ENCODE measurements at regions not wholly inside any gene's neighbourhood (a gene's known extent, or its start where the extent isn't known, plus 50 kb on each side); places are given as distances from the start of the nearest gene placed in this dataset.

DNA sequence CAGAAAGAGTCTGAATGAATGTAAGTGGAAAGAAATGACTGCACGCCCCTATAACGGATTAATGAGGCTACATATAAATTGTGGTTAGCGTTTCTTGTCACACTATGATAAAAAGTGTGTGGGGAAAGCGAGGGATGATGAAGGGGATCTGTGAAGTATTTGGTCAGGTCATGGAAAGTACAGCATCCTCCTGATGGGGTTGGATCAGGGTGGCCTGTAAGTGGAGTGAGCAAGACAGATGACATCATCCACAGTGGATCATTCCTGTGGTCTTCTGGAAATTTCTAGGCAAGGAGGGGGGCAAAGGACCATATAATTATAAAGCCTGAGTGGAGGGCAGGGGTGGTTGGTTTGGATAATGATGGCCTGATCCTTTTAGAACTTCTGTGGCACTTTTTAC is 606.0 kb downstream of the INHBA start:
- peak; percentile 38 for DNase-seq (ENCODE audit: low spot score)

DNA sequence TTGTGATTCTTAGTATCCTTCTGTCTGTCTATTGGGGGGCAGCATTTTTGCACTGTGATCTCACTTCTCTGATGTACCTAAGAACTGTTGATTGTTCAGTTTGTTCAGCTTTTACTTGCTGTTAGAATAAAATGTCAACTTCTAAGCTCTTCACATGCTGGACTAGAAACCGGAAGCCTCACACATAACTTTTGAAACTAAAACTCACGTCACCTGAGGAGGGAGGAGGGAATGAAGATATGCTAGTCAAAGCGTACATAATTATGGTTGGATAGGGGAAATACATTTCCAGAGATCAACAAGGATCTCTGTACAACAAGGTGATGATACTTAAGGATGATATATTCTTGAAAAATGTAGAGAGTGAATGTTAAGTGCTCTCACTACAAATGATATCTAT is 609.7 kb downstream of the INHBA start:
- no peak for DNase-seq (ENCODE audit: low spot score)

DNA sequence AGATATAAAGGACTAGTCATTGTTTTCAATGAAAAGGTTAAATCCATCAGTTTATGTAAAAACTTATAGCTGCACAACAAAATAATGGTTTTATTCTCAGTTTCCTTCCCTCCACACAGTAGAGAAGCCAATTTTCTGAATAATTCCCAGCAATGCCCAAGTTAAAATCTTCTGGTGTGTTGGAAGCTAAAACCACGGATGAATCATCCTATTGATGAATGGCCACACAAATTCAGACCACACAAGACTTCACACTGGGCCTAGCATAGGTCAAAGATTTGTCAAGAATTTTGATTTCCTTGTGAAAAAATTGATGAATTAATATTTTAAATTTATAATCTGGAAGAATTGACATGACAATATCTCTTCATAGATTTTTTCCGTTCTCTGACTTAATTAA is 617.6 kb downstream of the INHBA start:
- no peak for DNase-seq (ENCODE audit: low spot score)

DNA sequence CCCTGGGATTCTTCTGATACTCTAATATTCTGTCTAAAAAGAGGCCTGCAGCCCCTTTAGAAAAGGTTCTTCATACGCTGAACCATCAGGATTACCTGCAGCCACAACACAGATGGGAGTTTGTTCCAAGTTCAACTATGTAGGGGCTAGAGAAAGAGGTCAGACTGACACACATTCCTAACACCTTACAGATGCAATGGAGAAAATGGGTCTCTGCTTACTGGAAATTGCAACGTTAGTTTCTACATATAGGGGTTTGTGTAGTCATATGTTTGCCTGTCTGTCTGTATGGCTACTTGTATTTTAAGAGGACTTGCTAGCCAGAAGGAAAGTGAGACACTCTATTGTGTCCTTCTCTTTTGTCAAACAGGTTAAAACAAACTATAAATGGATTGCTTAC is 618.5 kb downstream of the INHBA start:
- no peak for DNase-seq (ENCODE audit: low spot score)

DNA sequence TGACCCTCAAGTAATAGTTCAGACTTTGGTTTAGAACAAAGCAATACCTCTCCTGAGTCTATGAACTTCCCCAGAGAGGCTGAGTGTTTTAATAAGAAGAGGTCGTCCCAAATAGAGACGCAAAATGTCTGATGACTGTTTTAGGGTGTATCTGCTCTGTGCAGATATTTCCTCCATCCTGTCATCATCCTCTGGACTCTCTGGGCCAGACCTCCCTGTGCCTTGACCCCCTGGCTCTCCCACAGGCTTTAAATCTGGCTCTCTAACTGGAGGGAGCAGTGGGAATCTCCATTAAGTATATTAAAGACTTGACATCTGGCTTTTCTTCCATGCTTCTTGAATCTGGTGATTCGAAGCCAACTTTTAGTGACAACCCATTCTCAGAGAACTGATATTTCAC is 633.3 kb downstream of the INHBA start:
- DNase-seq (ENCODE audit: low spot score): no peak

DNA sequence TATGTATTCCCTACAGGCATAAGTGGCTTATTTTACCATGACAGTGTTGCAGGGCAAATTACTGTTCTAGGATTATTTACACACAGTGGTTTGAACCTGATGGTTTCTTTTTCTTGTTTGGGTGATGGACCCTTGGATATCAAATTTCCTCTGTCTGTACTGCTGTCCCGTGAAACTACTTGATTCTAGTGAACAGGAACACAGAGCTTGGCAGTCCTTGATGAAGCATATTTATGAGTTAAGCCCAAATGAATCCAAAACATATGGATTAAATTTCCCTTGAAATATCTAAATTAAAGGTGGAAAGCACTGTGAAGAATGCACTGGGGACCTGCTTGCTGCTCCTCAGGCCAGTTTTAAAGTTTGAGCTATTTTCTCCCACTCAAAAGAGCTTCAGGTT is 635.3 kb downstream of the INHBA start:
- no peak for DNase-seq (ENCODE audit: low spot score)

DNA sequence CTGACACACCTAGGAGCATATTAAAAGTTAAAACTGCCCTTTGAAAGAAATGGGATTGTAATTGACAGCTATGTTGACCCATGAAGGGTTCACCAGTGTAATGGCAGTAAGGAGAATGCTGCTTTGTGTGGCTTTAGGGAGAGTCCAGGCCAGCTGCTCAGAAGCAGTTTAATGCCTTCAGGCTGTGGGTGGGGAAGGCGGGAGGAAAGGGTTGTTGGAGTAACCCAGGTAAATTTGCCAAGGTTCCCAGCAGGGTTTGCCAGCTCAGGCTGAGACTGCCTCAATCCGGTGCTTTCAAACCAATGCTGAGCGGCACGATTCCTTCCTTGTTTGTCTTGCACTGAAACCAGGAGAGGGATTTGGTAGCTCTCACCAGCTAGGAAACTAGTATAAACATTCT is 637.2 kb downstream of the INHBA start:
- no peak for DNase-seq (ENCODE audit: low spot score)

DNA sequence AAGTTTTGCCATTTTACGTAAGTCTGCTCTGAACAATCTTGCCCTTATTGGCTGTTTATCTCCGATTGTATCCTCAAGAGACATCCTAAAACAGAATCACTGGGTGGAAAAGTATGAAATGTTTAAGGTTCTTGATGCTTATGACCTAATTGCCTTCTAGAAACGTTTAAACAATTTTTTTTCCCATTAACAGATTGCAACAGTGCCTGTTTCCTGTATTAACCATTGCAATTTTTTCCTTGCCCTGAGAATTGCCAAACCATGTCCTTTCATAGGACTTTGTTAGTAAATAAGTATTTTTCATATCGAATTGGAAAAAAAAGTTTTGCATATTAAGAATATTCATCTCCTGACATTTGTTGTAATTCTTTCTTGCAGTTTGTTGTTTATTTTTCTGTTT is 639.8 kb downstream of the INHBA start:
- no peak for DNase-seq (ENCODE audit: low spot score)

DNA sequence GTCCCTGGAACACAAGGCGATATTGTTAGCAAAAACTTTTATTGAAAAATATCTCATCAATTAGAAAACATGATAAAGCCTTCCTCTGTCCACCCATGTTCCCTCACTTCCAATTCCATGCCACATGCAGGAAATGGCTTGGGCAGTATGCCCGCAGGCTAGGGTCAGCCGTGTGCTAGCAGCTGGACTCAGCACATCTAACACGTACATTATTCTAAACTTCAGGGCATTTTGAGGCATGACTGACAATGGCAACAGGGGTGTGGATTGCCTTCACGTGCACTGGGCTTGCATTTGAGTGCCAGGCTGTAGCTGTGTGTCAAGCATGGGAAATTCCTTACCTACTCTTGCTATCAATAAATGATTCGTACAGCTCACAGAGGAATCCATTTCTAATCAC is 642.1 kb downstream of the INHBA start:
- DNase-seq (ENCODE audit: low spot score): no peak

DNA sequence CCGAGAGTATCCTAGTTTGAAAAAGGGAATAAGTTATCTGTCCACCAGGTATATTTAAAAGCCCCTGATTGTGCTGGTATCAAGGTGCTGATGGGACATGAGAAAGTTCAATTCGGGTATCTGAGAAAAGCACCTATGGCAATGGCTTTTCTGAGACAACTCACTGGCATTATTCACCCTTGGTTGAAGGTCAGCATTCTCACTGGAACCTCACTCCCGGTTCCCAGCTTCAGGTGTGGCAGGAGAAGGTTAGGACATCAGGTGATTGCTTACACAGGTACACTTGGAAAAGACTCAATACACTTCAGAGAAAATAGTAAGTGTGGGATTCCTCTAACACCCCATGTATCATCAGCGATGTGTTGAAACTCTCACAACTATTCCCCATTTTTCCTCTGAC is 643.1 kb downstream of the INHBA start:
- no peak for DNase-seq (ENCODE audit: low spot score)

DNA sequence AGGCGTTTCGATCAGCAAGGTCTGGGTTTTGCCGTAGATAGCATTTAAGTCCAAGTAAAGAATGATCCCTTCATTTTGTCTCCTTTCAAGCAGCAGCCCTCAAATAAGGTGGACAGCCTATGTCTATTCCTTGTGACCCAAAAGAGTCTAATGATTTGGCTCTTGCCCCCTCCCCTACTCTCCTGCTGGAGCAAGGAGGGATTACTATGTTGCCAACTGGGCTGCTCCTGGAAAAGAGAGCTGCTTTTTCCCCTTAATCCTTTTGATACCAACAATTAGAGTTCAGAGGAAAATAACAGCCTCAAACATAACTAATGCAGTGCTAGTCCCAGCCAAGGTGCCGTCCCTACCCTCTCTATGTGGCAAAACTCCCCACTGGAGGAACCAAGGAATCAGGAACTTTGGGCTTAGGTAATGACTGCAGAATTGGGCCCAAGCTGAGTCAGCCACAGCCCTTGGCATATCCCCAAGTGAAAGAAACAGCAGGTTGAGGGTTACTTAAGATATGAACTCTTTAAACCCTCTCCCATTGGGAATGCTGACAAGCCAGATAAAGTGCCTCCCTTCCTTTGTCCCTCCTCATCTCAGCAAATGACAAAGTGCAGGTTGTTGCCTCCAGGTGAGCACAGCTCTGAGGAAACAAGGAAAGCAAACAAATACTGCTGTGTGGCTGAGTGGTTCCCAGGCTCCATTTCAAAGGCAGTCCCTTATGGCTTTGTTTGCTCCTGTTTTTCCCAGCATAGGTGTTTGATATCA is 643.7 kb downstream of the INHBA start:
- DNase-seq (ENCODE audit: low spot score): no peak

DNA sequence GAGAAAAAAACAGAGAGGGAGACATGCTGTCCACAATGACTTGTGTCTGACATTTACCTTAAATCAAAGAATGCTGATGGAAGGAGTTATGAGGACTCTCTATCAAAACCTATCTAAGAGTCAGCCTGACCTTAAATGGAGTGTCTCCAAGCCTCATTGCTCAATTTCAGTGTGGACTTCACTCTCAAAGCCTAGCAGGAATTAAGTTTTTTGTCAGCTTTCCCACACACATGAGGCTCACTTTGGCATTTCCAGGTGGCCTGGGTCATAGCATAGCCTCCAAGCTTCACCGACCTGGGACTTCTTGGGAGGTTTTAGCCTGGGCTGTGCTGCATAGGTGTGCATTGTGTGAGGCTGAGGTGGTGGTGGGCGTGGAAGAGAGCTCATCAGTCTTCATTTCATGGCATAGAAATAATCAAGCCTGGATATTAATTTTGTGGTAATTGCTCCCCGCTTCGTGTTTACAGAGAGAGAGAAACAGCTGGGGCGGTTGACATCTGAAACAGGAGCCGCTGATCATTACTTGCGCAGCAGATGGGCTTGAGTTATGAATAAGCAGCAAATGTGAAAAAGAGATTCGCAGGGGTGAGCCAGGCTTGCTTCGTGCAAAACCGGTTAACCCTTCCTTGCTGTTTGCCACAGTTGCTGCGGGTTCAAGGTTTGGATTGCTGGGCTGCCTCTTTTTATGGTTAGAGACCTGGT is 647.8 kb downstream of the INHBA start:
- DNase-seq (ENCODE audit: low spot score): no peak

DNA sequence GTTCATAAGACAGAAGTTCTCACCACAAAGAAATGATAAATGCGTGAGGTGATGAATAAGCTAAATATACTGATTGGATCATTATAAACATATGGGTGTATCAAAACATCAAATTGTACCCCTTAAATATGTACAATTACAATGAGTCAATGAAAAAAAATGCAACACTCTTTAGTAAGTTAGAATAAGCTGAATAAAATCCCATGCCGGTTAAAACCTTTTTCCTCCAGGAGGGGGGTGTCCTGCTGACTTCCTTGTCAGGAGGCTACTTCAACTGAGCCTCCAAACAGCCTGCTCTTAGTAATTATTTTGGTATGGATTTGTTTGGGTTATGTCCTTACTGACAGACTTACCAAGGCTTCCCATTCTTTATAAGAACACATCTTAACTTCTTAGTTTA is 649.1 kb downstream of the INHBA start:
- peak; percentile 61 for DNase-seq (ENCODE audit: low spot score)

DNA sequence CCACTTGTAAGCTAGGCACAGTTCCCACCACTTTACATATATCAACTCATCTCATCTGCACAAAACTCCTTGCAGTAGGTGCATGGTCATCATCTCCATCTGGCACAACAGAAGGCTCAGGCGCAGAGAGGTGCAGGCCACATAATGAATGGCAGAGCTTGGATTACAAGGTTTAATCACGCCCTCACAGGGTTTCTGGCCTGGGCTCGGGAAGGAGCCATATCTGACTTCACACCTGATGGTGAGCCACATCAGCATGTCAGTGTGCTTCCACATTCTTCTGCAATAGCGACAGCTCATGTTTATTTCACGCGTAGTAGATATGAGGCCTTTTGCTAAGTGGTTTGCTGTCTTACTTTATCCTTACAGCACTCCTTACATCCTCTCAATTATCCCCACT is 650.2 kb downstream of the INHBA start:
- no peak for DNase-seq (ENCODE audit: low spot score)

DNA sequence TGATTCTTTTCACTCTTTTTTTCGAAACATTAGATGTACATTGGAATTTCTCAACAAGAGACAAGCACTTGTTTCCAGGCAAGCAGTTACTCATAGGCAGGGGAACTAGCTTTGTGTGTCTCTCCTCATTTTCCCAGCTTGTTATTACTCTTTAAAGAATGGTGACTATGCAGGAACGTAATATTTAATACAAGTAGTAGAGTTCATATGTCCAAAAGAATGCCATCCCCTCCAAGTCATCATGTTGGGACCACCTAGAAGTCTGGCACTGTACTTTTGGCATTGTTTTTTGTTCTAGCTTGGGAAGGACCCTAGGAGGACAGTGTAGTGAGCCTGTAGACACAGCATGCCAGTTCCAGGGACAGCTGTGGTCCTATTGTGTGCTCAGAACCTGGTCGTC is 650.7 kb downstream of the INHBA start:
- no peak for DNase-seq (ENCODE audit: low spot score)

DNA sequence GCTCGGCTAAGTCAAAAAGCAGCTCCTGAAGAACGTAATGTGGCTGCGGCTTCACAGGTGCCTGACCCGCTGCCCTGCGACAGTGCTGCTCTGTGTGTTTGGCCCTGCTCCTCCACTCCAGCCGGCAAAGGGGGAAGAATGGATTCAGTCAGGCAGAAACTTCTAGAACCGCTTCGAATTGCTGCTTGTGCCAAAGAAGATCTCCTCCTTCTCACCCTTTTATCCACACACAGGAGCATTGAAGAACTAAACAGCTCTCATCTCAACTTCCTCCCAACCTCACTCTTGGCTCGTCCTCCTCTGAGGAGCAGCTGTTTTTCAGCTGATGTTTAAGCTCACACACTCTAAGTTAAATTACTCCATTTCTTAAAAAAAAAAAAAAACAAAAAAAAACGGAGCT is 651.4 kb downstream of the INHBA start:
- DNase-seq (ENCODE audit: low spot score): no peak

DNA sequence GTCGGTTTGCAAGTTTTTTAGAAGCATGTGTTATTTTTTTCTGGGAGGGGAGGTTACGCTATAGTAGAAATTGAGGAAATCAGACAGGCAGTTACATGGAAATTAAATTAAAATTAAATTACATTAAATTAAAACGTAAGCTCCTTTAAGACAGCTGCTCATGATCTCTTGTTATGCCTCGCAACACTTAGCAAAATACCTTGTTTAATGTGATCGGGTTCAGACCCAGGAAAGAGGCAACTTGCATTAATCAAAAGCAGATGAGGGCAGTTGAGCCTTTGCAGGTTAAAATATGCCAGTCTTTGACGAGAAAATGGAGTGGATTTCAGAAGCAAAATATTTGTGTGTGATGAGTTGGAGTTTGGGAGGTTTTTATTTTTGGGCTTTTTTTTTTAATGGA is 651.8 kb downstream of the INHBA start:
- no peak for DNase-seq (ENCODE audit: low spot score)

DNA sequence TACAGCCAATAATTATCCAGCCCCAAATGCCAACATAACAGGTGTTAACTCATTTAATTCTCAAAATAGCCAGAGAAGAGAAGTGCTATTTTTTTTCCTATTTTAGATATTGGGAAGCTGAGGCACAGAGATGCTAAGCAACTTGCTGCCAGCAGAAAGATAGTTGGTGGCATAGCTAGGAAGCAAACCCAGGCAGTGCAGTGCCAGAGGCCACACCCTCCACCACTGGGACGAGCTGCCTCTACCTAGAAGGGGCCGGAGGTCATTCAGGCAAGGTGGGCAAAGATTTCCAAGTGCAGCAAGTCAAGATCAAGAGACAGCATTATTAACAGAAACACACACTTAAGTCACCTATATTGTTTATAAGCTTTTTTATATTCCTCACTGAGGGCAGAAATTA is 654.1 kb downstream of the INHBA start:
- DNase-seq (ENCODE audit: low spot score): no peak

DNA sequence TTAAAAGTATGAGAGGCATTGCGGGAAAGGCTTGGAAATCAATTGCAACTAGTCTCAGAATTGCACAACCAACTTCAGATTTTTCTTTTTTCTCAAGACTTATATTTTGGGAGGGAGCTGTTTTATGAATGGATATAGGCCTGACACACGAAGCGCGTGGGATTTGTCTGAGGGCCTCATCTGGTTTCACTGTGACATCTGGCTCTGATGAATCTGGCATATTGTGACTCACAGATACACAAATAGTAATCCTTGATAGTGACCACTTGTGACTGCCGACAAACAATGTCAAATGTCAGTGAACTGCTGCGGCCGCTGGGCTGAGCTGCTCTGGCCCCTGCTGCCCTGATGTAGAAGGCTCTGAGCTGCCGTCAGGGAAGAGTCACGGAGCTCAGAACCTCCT is 655.1 kb downstream of the INHBA start:
- peak; percentile 68 for DNase-seq (ENCODE audit: low spot score)

DNA sequence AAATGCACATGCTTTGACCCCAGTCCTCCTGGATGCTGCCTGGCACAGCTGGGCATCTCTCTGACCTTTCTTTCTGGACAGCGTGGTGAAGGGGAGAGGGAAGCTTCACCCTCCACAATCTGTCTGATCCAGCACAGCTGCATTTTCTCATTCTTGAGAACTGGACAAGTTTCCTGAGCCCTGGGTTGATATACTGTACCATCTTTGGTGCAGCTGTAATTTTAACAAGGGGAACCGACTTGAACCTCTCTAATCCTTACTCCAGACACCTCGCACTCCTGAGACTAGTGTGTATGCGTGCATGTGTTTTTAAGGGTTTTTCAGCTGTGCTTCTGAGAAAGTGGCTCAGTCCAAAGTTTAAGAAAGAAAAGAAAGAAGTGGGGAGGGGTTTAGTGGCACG is 655.7 kb downstream of the INHBA start:
- no peak for DNase-seq (ENCODE audit: low spot score)

DNA sequence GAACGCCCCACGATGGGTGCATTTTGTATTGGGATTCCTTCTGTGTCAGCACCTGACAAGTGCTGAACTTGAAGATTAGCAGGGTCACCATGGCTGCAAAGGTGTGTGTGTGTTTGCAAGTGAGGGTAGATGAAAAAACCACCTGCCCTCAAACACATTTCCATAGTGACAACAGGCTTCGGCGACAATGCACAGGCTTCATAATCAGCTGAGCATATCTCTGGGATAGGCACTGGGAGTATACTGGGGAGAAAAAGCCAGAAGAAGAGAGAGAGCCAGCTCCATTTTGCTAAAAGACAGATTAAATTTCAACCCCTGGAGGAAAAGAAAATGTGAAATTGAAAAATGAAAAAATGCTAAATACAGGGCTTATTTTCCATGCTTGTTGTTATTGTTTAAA is 656.1 kb downstream of the INHBA start:
- no peak for DNase-seq (ENCODE audit: low spot score)

DNA sequence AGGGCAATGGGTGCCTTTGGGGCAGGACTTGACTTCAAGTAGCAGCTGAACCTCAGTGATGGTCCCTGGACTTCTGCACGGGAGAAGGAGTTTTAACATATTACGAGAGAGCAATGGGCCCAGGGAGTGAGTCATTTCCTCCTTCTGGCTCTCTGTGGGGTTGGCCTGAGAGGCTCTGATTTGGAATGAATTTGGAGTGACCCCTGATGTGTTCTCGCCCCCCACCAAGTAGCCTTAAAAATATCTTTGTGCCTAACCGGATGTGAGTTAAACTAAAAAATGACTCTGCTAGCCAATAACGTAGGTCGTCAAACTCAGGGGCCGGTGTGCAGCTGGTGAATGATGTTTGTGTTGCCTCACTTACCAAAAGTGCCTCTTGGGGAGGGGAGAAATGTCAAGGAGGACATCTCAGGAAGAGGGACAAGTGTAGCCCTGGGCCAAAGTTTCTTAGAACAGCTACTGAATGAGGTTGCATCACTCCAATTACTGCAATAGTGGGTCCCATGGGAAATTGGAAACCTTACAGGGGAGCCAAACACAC is 656.6 kb downstream of the INHBA start:
- peak; percentile 36 for DNase-seq (ENCODE audit: low spot score)

DNA sequence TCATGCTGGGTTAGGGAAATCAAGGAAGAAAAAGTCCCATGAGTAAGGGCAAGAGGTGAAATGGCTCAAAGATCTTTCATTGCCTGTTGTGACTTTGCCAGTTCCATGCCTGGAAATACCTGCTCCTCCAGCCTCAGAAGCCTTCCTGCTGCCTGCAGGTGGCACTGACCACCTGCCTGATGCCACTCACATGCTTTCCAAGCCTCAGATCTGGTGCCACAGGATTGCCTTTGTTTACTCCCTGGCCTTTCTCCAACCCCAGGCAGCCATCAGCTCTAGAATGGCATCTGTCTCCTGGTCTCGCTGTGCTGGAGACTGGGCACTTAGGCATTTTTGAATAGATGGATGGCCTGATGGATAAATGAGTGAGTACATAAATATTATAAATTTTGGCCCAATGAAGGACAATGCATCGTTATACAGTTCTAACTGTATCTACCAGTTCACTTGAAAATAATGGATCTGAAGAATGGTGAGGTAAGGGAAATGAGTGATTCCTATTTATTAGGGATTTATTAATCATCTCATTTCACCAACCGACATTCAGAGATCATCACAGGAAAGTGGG is 657.2 kb downstream of the INHBA start:
- no peak for DNase-seq (ENCODE audit: low spot score)

All from hepatic stellate cell (primary cell).